ENCODE measurements at regions not wholly inside any gene's neighbourhood (a gene's known extent, or its start where the extent isn't known, plus 50 kb on each side); places are given as distances from the start of the nearest gene placed in this dataset.

DNA sequence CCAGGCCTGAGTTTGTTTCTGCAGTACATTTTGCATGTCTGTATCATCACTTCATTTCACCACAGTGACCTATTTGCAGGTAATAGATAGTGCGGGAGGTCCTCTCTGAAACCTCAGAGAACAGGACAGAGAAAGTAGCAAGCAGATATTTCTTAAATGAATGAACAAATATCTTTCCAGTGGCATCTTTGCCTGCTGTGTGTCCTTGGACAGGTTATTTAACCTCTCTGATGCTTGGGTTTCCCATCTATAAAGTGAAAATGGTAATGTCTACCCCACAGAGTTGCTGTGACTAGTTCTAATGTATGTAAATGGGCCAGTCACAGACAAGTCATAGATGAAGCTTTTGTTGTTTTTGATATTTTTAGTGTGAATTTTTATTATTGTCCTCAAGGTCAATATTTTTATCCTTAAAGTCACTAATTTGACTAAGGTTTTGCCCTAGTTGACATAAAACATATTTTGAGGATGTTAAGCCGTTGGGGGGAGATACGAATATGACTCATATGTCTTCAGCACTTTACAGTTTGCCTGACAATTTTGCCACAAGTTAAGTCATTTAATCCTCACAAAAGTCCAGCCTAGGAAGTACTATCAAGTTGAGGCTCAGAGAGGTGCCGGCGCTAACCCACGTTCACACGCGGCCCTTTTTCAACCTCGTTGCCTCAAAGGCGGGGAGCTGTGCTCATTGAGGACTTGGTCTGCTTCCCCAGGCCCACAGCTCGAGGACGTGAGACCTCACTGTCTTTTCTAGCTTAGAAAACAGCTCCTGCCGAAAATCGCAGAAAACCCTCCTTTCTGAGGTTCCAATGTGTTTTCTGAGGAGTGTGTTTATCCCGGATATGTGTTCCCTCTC lies 126.7 kb upstream of the STX18 start (continued):
- TF ChIP-seq FOXK1 (CRISPR knock-in tag; IDR thresholded peaks at IDR 0.05; ENCODE audit: borderline replicate concordance): no peak
- TF ChIP-seq SLC30A9 (CRISPR knock-in tag; IDR thresholded peaks at IDR 0.05): no peak
- no peak for TF ChIP-seq ZNF699 (CRISPR knock-in tag; IDR thresholded peaks at IDR 0.05; ENCODE audit: insufficient replicate concordance)
- TF ChIP-seq, protein P1, sequence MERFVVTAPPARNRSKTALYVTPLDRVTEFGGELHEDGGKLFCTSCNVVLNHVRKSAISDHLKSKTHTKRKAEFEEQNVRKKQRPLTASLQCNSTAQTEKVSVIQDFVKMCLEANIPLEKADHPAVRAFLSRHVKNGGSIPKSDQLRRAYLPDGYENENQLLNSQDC (CRISPR knock-in tag; IDR thresholded peaks at IDR 0.05): no peak
- TF ChIP-seq, protein P2, sequence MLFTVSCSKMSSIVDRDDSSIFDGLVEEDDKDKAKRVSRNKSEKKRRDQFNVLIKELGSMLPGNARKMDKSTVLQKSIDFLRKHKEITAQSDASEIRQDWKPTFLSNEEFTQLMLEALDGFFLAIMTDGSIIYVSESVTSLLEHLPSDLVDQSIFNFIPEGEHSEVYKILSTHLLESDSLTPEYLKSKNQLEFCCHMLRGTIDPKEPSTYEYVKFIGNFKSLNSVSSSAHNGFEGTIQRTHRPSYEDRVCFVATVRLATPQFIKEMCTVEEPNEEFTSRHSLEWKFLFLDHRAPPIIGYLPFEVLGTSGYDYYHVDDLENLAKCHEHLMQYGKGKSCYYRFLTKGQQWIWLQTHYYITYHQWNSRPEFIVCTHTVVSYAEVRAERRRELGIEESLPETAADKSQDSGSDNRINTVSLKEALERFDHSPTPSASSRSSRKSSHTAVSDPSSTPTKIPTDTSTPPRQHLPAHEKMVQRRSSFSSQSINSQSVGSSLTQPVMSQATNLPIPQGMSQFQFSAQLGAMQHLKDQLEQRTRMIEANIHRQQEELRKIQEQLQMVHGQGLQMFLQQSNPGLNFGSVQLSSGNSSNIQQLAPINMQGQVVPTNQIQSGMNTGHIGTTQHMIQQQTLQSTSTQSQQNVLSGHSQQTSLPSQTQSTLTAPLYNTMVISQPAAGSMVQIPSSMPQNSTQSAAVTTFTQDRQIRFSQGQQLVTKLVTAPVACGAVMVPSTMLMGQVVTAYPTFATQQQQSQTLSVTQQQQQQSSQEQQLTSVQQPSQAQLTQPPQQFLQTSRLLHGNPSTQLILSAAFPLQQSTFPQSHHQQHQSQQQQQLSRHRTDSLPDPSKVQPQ (CRISPR knock-in tag; IDR thresholded peaks at IDR 0.05; ENCODE audit: borderline replicate concordance): no peak
- TF ChIP-seq GATAD2A (IDR thresholded peaks at IDR 0.05): no peak
- TF ChIP-seq EP300 (IDR thresholded peaks at IDR 0.05; ENCODE audit: low read length): no peak
- TF ChIP-seq ZNF354B (CRISPR knock-in tag; IDR thresholded peaks at IDR 0.05): no peak
- TF ChIP-seq, protein P3, sequence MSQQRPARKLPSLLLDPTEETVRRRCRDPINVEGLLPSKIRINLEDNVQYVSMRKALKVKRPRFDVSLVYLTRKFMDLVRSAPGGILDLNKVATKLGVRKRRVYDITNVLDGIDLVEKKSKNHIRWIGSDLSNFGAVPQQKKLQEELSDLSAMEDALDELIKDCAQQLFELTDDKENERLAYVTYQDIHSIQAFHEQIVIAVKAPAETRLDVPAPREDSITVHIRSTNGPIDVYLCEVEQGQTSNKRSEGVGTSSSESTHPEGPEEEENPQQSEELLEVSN (IDR thresholded peaks at IDR 0.05; ENCODE audit: borderline replicate concordance in 1 of 2, extremely low read depth in 1 of 2, insufficient read depth in 1 of 2, insufficient read length in 1 of 2, low read depth in 1 of 2, low read length in 1 of 2, poor library complexity in 1 of 2, severe bottlenecking in 1 of 2): peak in 1 of 2 experiments; percentile 41
- TF ChIP-seq ZNF282 (CRISPR knock-in tag; IDR thresholded peaks at IDR 0.05): no peak
- TF ChIP-seq DPF2 (IDR thresholded peaks at IDR 0.05): peak; percentile 35; the same call in 1 of the 2 replicates
- TF ChIP-seq GABPA (tag; conservative IDR thresholded peaks at IDR 0.05; ENCODE audit: low read depth): no peak
- TF ChIP-seq, protein P4, sequence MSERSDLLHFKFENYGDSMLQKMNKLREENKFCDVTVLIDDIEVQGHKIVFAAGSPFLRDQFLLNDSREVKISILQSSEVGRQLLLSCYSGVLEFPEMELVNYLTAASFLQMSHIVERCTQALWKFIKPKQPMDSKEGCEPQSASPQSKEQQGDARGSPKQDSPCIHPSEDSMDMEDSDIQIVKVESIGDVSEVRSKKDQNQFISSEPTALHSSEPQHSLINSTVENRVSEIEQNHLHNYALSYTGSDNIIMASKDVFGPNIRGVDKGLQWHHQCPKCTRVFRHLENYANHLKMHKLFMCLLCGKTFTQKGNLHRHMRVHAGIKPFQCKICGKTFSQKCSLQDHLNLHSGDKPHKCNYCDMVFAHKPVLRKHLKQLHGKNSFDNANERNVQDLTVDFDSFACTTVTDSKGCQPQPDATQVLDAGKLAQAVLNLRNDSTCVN (CRISPR knock-in tag; IDR thresholded peaks at IDR 0.05): no peak
- TF ChIP-seq NCOA1 (IDR thresholded peaks at IDR 0.05; ENCODE audit: low read depth): no peak
- no peak for TF ChIP-seq SMARCC2 (IDR thresholded peaks at IDR 0.05; ENCODE audit: low read depth)
- no peak for TF ChIP-seq ZNF79 (CRISPR knock-in tag; IDR thresholded peaks at IDR 0.05; ENCODE audit: low read depth)
- TF ChIP-seq RBFOX2 (IDR thresholded peaks at IDR 0.05; ENCODE audit: low read depth, low read length): no peak
- TF ChIP-seq, protein P5, sequence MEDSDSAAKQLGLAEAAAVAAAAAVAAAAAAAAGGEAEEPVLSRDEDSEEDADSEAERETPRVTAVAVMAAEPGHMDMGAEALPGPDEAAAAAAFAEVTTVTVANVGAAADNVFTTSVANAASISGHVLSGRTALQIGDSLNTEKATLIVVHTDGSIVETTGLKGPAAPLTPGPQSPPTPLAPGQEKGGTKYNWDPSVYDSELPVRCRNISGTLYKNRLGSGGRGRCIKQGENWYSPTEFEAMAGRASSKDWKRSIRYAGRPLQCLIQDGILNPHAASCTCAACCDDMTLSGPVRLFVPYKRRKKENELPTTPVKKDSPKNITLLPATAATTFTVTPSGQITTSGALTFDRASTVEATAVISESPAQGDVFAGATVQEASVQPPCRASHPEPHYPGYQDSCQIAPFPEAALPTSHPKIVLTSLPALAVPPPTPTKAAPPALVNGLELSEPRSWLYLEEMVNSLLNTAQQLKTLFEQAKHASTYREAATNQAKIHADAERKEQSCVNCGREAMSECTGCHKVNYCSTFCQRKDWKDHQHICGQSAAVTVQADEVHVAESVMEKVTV (CRISPR knock-in tag; IDR thresholded peaks at IDR 0.05): no peak
- TF ChIP-seq, protein P6, sequence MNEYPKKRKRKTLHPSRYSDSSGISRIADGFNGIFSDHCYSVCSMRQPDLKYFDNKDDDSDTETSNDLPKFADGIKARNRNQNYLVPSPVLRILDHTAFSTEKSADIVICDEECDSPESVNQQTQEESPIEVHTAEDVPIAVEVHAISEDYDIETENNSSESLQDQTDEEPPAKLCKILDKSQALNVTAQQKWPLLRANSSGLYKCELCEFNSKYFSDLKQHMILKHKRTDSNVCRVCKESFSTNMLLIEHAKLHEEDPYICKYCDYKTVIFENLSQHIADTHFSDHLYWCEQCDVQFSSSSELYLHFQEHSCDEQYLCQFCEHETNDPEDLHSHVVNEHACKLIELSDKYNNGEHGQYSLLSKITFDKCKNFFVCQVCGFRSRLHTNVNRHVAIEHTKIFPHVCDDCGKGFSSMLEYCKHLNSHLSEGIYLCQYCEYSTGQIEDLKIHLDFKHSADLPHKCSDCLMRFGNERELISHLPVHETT (CRISPR knock-in tag; conservative IDR thresholded peaks at IDR 0.05 in 1 of 2, IDR thresholded peaks at IDR 0.05 in 1 of 2): no peak

Measured in K562 (cell line).